ENCODE measurements at regions not wholly inside any gene's neighbourhood (a gene's known extent, or its start where the extent isn't known, plus 50 kb on each side); places are given as distances from the start of the nearest gene placed in this dataset.
"Not testable (repeated sequence)": the region's sequence is repeated elsewhere in the genome, so short reads cannot be mapped to it uniquely, and the experiment has no call there.

DNA sequence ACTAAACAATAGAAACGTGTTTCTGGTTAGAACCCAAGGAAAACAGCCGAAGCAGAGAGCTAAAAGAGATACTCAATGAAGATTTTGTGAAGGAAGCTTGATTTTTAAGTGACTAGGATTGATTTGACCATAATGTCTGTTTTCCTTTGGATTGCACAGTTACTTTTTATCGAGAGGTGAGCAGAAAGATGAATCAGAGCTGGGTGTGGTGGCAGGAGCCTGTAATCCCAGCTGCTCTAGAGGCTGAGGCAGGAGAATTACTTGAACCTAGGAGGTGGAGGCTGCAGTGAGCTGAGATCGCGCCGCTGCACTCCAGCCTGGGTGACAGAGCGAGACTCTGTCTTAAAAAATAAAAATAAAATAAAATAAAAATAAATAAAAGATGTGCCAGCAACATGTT, 186.9 kb upstream of the HMHB1 start:
- TF ChIP-seq, protein P1, sequence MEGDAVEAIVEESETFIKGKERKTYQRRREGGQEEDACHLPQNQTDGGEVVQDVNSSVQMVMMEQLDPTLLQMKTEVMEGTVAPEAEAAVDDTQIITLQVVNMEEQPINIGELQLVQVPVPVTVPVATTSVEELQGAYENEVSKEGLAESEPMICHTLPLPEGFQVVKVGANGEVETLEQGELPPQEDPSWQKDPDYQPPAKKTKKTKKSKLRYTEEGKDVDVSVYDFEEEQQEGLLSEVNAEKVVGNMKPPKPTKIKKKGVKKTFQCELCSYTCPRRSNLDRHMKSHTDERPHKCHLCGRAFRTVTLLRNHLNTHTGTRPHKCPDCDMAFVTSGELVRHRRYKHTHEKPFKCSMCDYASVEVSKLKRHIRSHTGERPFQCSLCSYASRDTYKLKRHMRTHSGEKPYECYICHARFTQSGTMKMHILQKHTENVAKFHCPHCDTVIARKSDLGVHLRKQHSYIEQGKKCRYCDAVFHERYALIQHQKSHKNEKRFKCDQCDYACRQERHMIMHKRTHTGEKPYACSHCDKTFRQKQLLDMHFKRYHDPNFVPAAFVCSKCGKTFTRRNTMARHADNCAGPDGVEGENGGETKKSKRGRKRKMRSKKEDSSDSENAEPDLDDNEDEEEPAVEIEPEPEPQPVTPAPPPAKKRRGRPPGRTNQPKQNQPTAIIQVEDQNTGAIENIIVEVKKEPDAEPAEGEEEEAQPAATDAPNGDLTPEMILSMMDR (IDR thresholded peaks at IDR 0.05; ENCODE audit: control extremely low read depth in 1 of 3, insufficient read depth in 1 of 3, low read depth in 1 of 3, low read length in 3 of 3): not testable (repeated sequence)
- not testable (repeated sequence) for TF ChIP-seq TAF7 (optimal IDR thresholded peaks at IDR 0.05; ENCODE audit: borderline replicate concordance, low read depth, low read length); POLR2A (IDR thresholded peaks at IDR 0.05; ENCODE audit: control extremely low read depth in 1 of 2, low read depth in 2 of 2, low read length in 2 of 2); EP300 (IDR thresholded peaks at IDR 0.05; ENCODE audit: borderline replicate concordance in 1 of 2, low read depth in 2 of 2, low read length in 2 of 2); JUND (IDR thresholded peaks at IDR 0.05; ENCODE audit: low read length); BCL11A (IDR thresholded peaks at IDR 0.05; ENCODE audit: low read depth in 2 of 2, low read length in 2 of 2); CREB1 (IDR thresholded peaks at IDR 0.05); TCF12 (IDR thresholded peaks at IDR 0.05; ENCODE audit: low read depth, low read length); CHD1 (IDR thresholded peaks at IDR 0.05; ENCODE audit: low read depth, low read length); POLR2AphosphoS5 (IDR thresholded peaks at IDR 0.05; ENCODE audit: low read depth, low read length)
